ENCODE measurements at regions not wholly inside any gene's neighbourhood (a gene's known extent, or its start where the extent isn't known, plus 50 kb on each side); places are given as distances from the start of the nearest gene placed in this dataset.
"Not testable (repeated sequence)": the region's sequence is repeated elsewhere in the genome, so short reads cannot be mapped to it uniquely, and the experiment has no call there.

GRCh38 chr3:177335728-177336127, 138.4 kb upstream of the TBL1XR1 start:
- no peak overlapping the region for H3K9ac ChIP-seq (ENCODE audit: low read length in 5 of 5)
- H3K9me3 ChIP-seq (ENCODE audit: control insufficient read depth in 5 of 5, low read length in 5 of 5) = no peaks in the 10 kb centered on the region
- H3K27me3 ChIP-seq (ENCODE audit: control insufficient read depth in 5 of 5, insufficient read depth in 4 of 5, low read length in 5 of 5) = no peaks in the 10 kb centered on the region
- H3K4me1 ChIP-seq (ENCODE audit: control insufficient read depth in 5 of 5, insufficient read depth in 5 of 5, low read length in 5 of 5) = peaks cover 6 to 72% (median 62%) of the 10 kb centered on the region in 5 donors
- peak overlapping the region; percentile 74 for H3K27ac ChIP-seq (ENCODE audit: low read depth, low read length)
- no peaks in the 10 kb centered on the region for H3K36me3 ChIP-seq (ENCODE audit: control insufficient read depth in 5 of 5, insufficient read depth in 5 of 5, low read length in 5 of 5)
- H3K4me3 ChIP-seq (ENCODE audit: low read depth in 1 of 5, low read length in 5 of 5) = peak overlapping the region in 1 of 5 donors; percentile 0

DNA sequence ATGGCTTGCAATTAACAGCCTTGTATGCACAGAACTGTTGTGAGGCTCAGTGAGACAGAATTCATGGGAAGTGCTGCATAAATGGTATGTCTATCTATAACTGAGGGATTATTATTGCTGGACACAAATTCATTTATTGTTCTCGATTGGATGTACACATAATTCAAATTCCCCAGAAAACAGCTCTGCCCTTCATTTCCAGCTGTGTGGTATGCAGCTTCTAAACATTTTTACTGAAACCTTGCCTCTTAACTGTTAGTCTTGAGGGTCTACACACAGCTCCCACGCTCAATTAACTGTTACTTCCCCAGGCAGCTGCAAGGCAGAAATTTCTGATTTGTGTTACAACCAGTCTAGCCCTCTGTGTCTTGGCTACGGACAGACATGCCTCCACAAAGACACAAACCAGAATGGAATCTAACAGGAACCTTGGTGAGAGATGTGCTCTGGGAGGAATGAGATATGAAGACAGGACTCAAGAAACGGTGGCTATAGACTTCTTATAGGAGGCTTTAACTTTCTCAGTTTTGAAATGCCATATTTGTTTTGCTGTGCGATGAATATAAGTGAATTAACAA, 139.7 kb upstream of the TBL1XR1 start:
- peaks cover 8 to 70% (median 61%) of the 10 kb centered on the region in 5 donors for H3K4me1 ChIP-seq (ENCODE audit: control insufficient read depth in 5 of 5, insufficient read depth in 5 of 5, low read length in 5 of 5)
- H3K4me3 ChIP-seq (ENCODE audit: low read depth in 1 of 5, low read length in 5 of 5) = no peak overlapping the region
- peak overlapping the region in 1 of 5 donors; percentile 42 for H3K9ac ChIP-seq (ENCODE audit: low read length in 5 of 5)
- no peaks in the 10 kb centered on the region for H3K9me3 ChIP-seq (ENCODE audit: control insufficient read depth in 5 of 5, low read length in 5 of 5)
- no peaks in the 10 kb centered on the region for H3K27me3 ChIP-seq (ENCODE audit: control insufficient read depth in 5 of 5, insufficient read depth in 4 of 5, low read length in 5 of 5)
- peak overlapping the region; percentile 74 for H3K27ac ChIP-seq (ENCODE audit: low read depth, low read length)
- no peaks in the 10 kb centered on the region for H3K36me3 ChIP-seq (ENCODE audit: control insufficient read depth in 5 of 5, insufficient read depth in 5 of 5, low read length in 5 of 5)

DNA sequence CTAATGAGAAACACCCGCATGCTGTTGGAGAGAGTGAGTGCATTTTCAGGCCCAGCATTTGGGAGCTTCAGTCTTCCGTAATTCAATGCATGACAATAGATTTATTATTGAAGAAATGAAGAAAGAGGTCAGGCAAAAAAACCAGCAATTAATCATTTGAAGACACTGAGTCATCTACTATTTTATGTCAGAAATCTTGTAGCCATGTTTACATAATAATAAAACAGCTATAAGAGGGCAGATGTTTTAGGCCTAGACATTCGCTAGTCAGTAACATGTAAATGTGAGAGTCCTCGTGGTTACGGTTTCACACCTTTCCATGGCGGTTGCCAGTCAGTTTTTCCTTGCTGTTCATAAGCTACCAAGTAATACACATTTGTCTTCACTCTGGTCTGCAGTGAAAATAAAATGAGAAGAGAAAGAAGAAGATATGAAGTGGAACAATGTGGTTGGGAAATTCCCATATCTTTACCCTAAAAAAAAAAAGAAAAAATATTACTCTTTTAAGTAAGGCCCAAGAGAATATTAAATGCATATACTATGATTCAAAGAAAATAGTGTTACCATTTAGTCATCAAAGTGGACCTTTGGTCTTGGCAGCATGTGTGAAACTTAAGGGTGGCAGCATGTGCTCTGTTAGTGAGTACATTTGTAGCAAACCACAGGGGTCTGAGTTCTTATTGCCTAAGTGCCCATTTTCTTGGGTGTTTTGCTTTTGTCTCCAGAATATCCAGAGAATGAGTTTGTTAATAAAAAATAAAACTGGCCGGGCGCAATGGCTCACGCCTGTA, 140.5 kb upstream of the TBL1XR1 start:
- Histone ChIP-seq H3K9ac (ENCODE audit: low read length in 5 of 5) (peak overlapping the region in 1 of 5 donors; percentile 49), H3K4me1 (ENCODE audit: control insufficient read depth in 5 of 5, insufficient read depth in 5 of 5, low read length in 5 of 5) (peaks cover 8 to 73% (median 64%) of the 10 kb centered on the region in 5 donors), H3K36me3 (ENCODE audit: control insufficient read depth in 5 of 5, insufficient read depth in 5 of 5, low read length in 5 of 5) (no peaks in the 10 kb centered on the region), H3K27ac (ENCODE audit: low read depth, low read length) (peak overlapping the region; percentile 74), H3K27me3 (ENCODE audit: control insufficient read depth in 5 of 5, insufficient read depth in 4 of 5, low read length in 5 of 5) (no peaks in the 10 kb centered on the region), H3K9me3 (ENCODE audit: control insufficient read depth in 5 of 5, low read length in 5 of 5) (no peaks in the 10 kb centered on the region), H3K4me3 (ENCODE audit: low read depth in 1 of 5, low read length in 5 of 5) (no peak overlapping the region)

- no peak overlapping the region for H3K9ac ChIP-seq (ENCODE audit: low read length in 5 of 5)
- H3K4me1 ChIP-seq (ENCODE audit: control insufficient read depth in 5 of 5, insufficient read depth in 5 of 5, low read length in 5 of 5) = peaks cover 8 to 63% (median 54%) of the 10 kb centered on the region in 5 donors
- no peak overlapping the region for H3K4me3 ChIP-seq (ENCODE audit: low read depth in 1 of 5, low read length in 5 of 5)
- no peaks in the 10 kb centered on the region for H3K27me3 ChIP-seq (ENCODE audit: control insufficient read depth in 5 of 5, insufficient read depth in 4 of 5, low read length in 5 of 5)
- no peaks in the 10 kb centered on the region for H3K9me3 ChIP-seq (ENCODE audit: control insufficient read depth in 5 of 5, low read length in 5 of 5)
- H3K36me3 ChIP-seq (ENCODE audit: control insufficient read depth in 5 of 5, insufficient read depth in 5 of 5, low read length in 5 of 5) = no peaks in the 10 kb centered on the region
- peak overlapping the region; percentile 74 for H3K27ac ChIP-seq (ENCODE audit: low read depth, low read length)
Observed at GRCh38 chr3:177338697-177339219, 141.5 kb upstream of the TBL1XR1 start.

DNA sequence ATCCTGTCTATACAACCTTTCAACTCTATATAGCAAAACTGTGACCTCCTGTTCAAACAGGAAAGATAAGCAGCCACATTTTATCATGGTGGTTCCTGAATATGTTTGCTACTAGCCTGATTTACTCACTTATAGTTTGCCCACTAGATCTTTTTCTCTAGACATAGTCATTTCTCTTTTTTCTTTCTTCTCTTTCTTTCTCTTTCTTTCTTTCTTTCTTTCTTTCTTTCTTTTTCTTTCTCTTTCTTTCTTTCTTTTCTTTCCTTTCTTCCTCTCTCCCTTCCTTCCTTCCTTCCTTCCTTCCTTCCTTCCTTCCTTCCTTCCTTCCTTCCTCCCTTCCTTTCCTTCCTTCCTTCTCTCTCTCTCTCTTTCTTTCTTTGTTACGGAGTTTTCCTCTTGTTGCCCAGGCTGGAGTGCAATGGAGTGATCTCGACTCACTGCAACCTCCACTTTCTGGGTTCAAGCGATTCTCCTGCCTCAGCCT, 142.0 kb upstream of the TBL1XR1 start:
- H3K27ac ChIP-seq (ENCODE audit: low read depth, low read length) = peak overlapping the region; percentile 74

DNA sequence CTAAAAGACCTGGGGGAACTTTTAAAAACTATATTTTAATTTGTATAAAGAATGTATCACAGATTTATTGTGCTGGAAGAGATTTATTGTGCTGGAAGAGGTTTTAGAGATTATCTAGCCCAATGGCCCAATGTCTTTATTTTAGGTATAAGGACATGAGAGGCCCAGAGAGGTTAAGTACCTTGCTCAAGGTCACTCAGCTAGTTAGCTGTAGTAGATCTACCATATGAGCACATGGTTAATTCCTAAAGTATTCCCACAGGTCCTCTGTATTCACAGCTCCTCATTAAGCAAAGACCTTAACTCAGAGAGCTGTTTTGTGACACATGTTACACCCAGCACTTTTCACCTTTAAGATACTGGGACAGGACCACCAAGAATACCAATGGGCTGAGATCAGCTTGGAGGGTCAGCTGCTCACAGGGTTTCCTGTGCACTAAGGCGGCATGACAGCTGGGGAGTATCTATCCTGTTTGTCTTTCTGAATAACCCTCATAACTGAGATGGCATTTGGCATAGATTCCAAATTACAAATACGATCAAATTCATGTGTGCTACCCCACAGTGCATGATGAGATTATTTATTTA, 143.1 kb upstream of the TBL1XR1 start:
- peaks cover 13 to 57% (median 51%) of the 10 kb centered on the region in 5 donors for H3K4me1 ChIP-seq (ENCODE audit: control insufficient read depth in 5 of 5, insufficient read depth in 5 of 5, low read length in 5 of 5)
- H3K27me3 ChIP-seq (ENCODE audit: control insufficient read depth in 5 of 5, insufficient read depth in 4 of 5, low read length in 5 of 5) = no peaks in the 10 kb centered on the region
- no peaks in the 10 kb centered on the region for H3K36me3 ChIP-seq (ENCODE audit: control insufficient read depth in 5 of 5, insufficient read depth in 5 of 5, low read length in 5 of 5)
- no peak overlapping the region for H3K4me3 ChIP-seq (ENCODE audit: low read depth in 1 of 5, low read length in 5 of 5)
- no peaks in the 10 kb centered on the region for H3K9me3 ChIP-seq (ENCODE audit: control insufficient read depth in 5 of 5, low read length in 5 of 5)
- H3K27ac ChIP-seq (ENCODE audit: low read depth, low read length) = peak overlapping the region; percentile 9
- no peak overlapping the region for H3K9ac ChIP-seq (ENCODE audit: low read length in 5 of 5)

More for the DNA sequence above, 142.0 kb upstream of the TBL1XR1 start:
- not testable (repeated sequence) for H3K9me3 ChIP-seq (ENCODE audit: control insufficient read depth in 5 of 5, low read length in 5 of 5); H3K4me3 ChIP-seq (ENCODE audit: low read depth in 1 of 5, low read length in 5 of 5); H3K9ac ChIP-seq (ENCODE audit: low read length in 5 of 5); H3K36me3 ChIP-seq (ENCODE audit: control insufficient read depth in 5 of 5, insufficient read depth in 5 of 5, low read length in 5 of 5); H3K27me3 ChIP-seq (ENCODE audit: control insufficient read depth in 5 of 5, insufficient read depth in 4 of 5, low read length in 5 of 5)
- H3K4me1 ChIP-seq (ENCODE audit: control insufficient read depth in 5 of 5, insufficient read depth in 5 of 5, low read length in 5 of 5) = peaks cover 8 to 58% (median 52%) of the 10 kb centered on the region in 5 donors

DNA sequence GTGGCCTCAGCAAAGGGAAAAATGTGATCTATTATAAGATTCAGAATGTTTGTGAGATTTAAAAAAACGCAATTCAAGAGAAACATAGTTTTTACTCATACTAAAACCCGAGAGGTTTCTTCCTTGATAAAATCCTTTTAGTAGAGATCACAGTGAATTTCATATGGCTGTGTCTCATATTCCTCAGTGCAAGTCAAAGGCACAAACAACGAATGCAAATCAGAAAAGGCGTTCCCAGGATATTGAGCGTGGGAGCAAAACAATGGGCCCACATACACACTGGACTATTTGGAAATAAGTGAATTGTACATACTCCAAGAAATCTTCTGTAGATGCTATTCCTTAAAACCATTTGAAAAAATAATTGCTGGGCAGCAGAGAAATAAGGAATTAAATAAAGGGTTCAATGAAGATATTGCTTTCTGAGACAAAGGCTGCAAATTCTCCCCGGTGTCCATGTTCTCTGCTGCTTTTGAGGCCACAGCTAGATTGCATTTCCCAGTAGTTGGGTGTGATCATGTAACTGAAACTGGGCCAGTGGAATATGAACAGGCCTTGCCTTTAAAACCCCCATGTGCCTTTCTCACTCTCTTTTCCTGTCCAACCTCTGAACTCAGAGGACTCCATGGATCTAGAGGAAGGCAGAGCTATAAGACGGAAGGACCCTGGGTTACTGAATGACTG, 144.6 kb upstream of the TBL1XR1 start:
- no peaks in the 10 kb centered on the region for H3K27me3 ChIP-seq (ENCODE audit: control insufficient read depth in 5 of 5, insufficient read depth in 4 of 5, low read length in 5 of 5)
- H3K9me3 ChIP-seq (ENCODE audit: control insufficient read depth in 5 of 5, low read length in 5 of 5) = no peaks in the 10 kb centered on the region
- peak overlapping the region in 1 of 5 donors; percentile 7 for H3K9ac ChIP-seq (ENCODE audit: low read length in 5 of 5)
- no peaks in the 10 kb centered on the region for H3K36me3 ChIP-seq (ENCODE audit: control insufficient read depth in 5 of 5, insufficient read depth in 5 of 5, low read length in 5 of 5)
- peaks cover 11 to 52% (median 46%) of the 10 kb centered on the region in 5 donors for H3K4me1 ChIP-seq (ENCODE audit: control insufficient read depth in 5 of 5, insufficient read depth in 5 of 5, low read length in 5 of 5)
- H3K4me3 ChIP-seq (ENCODE audit: low read depth in 1 of 5, low read length in 5 of 5) = no peak overlapping the region
- no peak overlapping the region for H3K27ac ChIP-seq (ENCODE audit: low read depth, low read length)

GRCh38 chr3:177343122-177343625, 145.9 kb upstream of the TBL1XR1 start:
- H3K4me3 ChIP-seq (ENCODE audit: low read depth in 1 of 5, low read length in 5 of 5) = no peak overlapping the region
- no peaks in the 10 kb centered on the region for H3K9me3 ChIP-seq (ENCODE audit: control insufficient read depth in 5 of 5, low read length in 5 of 5)
- H3K27ac ChIP-seq (ENCODE audit: low read depth, low read length) = no peak overlapping the region
- H3K9ac ChIP-seq (ENCODE audit: low read length in 5 of 5) = no peak overlapping the region
- H3K36me3 ChIP-seq (ENCODE audit: control insufficient read depth in 5 of 5, insufficient read depth in 5 of 5, low read length in 5 of 5) = no peaks in the 10 kb centered on the region
- peaks cover 11 to 42% (median 38%) of the 10 kb centered on the region in 5 donors for H3K4me1 ChIP-seq (ENCODE audit: control insufficient read depth in 5 of 5, insufficient read depth in 5 of 5, low read length in 5 of 5)
- no peaks in the 10 kb centered on the region for H3K27me3 ChIP-seq (ENCODE audit: control insufficient read depth in 5 of 5, insufficient read depth in 4 of 5, low read length in 5 of 5)

DNA sequence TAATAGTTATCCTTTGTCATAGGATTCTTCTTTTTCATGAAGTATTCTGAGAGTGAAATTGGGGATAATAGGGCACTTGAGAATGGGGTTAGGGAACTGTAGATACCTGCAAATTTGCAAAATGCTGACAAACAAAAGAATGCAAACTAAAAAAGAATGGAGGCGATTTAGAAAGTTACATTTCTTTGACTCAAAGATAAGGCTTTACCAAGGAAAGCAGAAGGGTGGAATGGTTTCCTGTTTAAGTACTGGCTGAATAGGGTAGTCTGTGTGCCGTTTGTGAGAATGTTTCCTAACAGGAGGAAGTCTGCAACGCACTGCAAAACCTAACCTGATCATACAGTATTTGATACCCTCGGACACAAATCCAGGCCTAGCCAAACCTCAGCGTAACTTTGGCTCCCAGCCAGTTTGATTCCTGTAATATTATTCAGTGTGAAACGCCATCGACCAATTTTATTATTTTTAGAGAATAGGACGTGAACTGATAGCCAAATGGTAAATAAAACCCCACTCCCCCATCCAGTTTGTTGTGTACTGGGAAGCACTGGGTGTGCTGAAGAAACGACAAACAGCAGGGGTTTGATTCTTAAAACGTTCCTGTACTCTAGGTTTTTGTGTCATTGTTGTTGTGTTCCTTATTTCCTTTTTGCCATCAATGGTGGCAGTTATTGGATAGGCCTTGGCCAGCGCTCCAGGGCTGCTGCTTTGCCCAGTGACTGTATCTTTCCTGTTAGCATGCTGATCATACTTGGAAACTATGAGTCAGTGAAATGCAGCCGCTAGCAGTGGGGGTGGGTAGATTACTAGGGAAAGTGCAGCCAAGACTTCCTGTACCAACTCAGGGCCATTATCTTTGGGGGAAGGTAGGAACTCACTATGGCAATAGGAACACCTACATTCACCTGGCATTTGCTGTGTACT, 148.0 kb upstream of the TBL1XR1 start:
- H3K4me1 ChIP-seq (ENCODE audit: control insufficient read depth in 5 of 5, insufficient read depth in 5 of 5, low read length in 5 of 5) = peaks cover 11 to 34% (median 29%) of the 10 kb centered on the region in 5 donors
- peak overlapping the region; percentile 98 for H3K27ac ChIP-seq (ENCODE audit: low read depth, low read length)
- H3K27me3 ChIP-seq (ENCODE audit: control insufficient read depth in 5 of 5, insufficient read depth in 4 of 5, low read length in 5 of 5) = no peaks in the 10 kb centered on the region
- H3K4me3 ChIP-seq (ENCODE audit: low read depth in 1 of 5, low read length in 5 of 5) = no peak overlapping the region
- no peaks in the 10 kb centered on the region for H3K36me3 ChIP-seq (ENCODE audit: control insufficient read depth in 5 of 5, insufficient read depth in 5 of 5, low read length in 5 of 5)
- no peaks in the 10 kb centered on the region for H3K9me3 ChIP-seq (ENCODE audit: control insufficient read depth in 5 of 5, low read length in 5 of 5)
- H3K9ac ChIP-seq (ENCODE audit: low read length in 5 of 5) = peak overlapping the region in 4 of 5 donors; percentile 33 to 82 (median 47)
